Coronary artery (tissue), 2 donors: ENCODE measurements at regions not wholly inside any gene's neighbourhood (a gene's known extent, or its start where the extent isn't known, plus 50 kb on each side); places are given as distances from the start of the nearest gene placed in this dataset.

Source experiments
- DNase-seq: peaks from one replicate; pipeline ENCODE4 v3.0.0-alpha.2; 2017; ENCODE audit warnings: low spot score
- H3K27ac ChIP-seq, 2 donors: fragments of 200-600 bp; sonication (generic); one replicate each; pipeline ENCODE4 v1.5.1; 2016 to 2019
- H3K4me3 ChIP-seq: fragments of 200-600 bp; sonication (generic); 2 replicates; pipeline ENCODE4 v1.5.1; 2016; ENCODE audit warnings: mild to moderate bottlenecking, moderate library complexity
- CTCF ChIP-seq: fragments of 200-600 bp; sonication (generic); IDR thresholded peaks from one replicate; pipeline ENCODE4 v1.5.1; 2019; ENCODE audit warnings: antibody characterized with exemption

GRCh38 chr15:66947471-66947870 is 117.9 kb upstream of the SMAD3 start:
- Histone ChIP-seq H3K4me3 (no peak overlapping the region), H3K27ac (no peak overlapping the region)
- no peak for TF ChIP-seq CTCF
- peak; percentile 45 for DNase-seq

GRCh38 chr15:66948294-66948693 is 117.1 kb upstream of the SMAD3 start:
- no peak overlapping the region for H3K27ac ChIP-seq
- TF ChIP-seq CTCF: no peak
- H3K4me3 ChIP-seq: no peak overlapping the region
- DNase-seq: peak; percentile 40

- Histone ChIP-seq H3K4me3 (no peak overlapping the region), H3K27ac (no peak overlapping the region)
- TF ChIP-seq CTCF: no peak
- DNase-seq: no peak
Observed at GRCh38 chr15:66950114-66950513, 115.3 kb upstream of the SMAD3 start.

GRCh38 chr15:66951531-66952320 is 113.7 kb upstream of the SMAD3 start:
- Histone ChIP-seq H3K27ac (no peak overlapping the region), H3K4me3 (no peak overlapping the region)
- no peak for DNase-seq
- no peak for TF ChIP-seq CTCF

GRCh38 chr15:66952756-66953522 is 112.5 kb upstream of the SMAD3 start:
- peak; percentile 62 for DNase-seq
- no peak for TF ChIP-seq CTCF
- H3K27ac ChIP-seq: no peak overlapping the region
- no peak overlapping the region for H3K4me3 ChIP-seq

- peak; percentile 47 for DNase-seq
- no peak for TF ChIP-seq CTCF
- Histone ChIP-seq H3K4me3 (no peak overlapping the region), H3K27ac (no peak overlapping the region)
Observed at GRCh38 chr15:66953523-66954229, 111.7 kb upstream of the SMAD3 start.
